ENCODE measurements at regions not wholly inside any gene's neighbourhood (a gene's known extent, or its start where the extent isn't known, plus 50 kb on each side); places are given as distances from the start of the nearest gene placed in this dataset.

- TF ChIP-seq CTCF (tag by site-specific recombination; IDR thresholded peaks at IDR 0.05): no peak
- TF ChIP-seq TCF7L2 (IDR thresholded peaks at IDR 0.05; ENCODE audit: borderline replicate concordance, low read depth, low read length): no peak
- no peak for TF ChIP-seq ZNF768 (tag by site-specific recombination; IDR thresholded peaks at IDR 0.05)
- TF ChIP-seq ZNF600 (tag by site-specific recombination; IDR thresholded peaks at IDR 0.05): no peak
- TF ChIP-seq ZNF830 (tag by site-specific recombination; IDR thresholded peaks at IDR 0.05; ENCODE audit: low read depth): no peak
- TF ChIP-seq ZNF175 (tag by site-specific recombination; IDR thresholded peaks at IDR 0.05): no peak
Observed at GRCh38 chr10:2525781-2526180, 541.6 kb upstream of the PFKP start.
